T follicular helper cell (primary cell): ENCODE measurements at regions not wholly inside any gene's neighbourhood (a gene's known extent, or its start where the extent isn't known, plus 50 kb on each side); places are given as distances from the start of the nearest gene placed in this dataset.
"Not testable (repeated sequence)": the region's sequence is repeated elsewhere in the genome, so short reads cannot be mapped to it uniquely, and the experiment has no call there.

Experiments
- DNase-seq: peaks from one replicate; pipeline ENCODE4 v3.0.0-alpha.2; 2020; ENCODE audit warnings: low read depth

DNA sequence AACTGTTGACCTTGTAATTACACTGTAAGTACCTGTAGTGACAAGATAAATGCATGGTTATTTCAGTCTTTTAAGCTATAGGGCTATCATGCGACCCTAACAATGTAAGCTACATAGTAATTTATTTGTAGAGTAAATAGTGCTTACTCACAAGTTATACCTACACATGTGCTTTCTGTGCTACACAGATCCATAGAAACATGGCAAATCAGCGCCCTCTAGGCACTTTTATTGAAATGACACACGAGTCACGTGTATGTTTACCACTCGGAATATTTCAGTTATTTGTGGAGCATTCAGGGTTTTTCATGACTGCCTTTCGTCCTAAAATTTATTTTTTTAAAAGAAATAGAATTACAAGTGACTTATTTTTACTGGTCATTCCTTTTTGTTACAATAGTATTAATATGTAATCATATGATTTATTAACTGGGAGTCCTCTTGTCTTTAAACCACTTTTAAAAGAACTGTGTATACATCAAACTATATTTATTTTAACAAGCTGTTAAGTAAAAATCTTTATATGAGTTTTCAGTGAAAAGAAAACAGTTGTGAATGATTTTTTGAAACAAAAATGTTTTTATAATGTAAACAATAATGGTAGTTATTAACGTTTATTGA, 1242.3 kb upstream of the WWC1 start:
- no peak for DNase-seq

DNA sequence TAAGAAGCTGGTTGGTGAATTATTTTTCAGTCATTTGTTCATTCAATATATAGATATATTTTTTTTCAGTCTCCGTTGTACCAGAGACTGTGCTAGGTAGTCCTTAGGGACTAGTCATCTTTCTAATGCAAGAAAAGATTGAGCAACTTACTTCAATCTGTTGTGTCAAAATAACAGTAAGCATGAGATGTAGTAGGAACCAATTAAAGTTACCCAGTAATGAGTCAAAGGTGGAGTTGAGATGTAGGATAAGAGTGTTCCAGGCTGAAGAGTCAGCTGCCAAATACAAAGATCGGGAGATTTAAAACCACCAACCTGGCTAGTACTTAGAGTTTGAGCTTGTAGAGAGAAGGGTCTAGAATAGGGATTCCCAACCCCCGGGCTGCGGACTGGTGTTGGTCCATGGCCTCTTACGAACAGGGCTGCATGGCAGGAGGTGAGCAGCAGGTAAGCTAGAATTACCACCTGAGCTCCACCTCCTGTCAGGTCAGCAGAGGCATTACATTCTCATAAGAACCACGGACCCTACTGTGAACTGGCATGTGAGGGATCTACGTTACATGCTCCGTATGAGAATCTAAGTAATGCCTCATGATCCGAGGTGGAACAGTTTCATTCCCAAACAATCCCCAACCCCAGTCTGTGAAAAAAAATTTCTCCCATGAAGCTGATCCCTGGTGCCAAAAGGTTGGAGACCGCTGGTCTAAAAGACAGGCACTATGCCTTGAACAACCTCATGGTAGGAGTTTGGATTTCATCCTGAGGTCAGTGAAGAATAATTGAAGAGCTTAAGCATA, 1241.5 kb upstream of the WWC1 start:
- DNase-seq = no peak

DNA sequence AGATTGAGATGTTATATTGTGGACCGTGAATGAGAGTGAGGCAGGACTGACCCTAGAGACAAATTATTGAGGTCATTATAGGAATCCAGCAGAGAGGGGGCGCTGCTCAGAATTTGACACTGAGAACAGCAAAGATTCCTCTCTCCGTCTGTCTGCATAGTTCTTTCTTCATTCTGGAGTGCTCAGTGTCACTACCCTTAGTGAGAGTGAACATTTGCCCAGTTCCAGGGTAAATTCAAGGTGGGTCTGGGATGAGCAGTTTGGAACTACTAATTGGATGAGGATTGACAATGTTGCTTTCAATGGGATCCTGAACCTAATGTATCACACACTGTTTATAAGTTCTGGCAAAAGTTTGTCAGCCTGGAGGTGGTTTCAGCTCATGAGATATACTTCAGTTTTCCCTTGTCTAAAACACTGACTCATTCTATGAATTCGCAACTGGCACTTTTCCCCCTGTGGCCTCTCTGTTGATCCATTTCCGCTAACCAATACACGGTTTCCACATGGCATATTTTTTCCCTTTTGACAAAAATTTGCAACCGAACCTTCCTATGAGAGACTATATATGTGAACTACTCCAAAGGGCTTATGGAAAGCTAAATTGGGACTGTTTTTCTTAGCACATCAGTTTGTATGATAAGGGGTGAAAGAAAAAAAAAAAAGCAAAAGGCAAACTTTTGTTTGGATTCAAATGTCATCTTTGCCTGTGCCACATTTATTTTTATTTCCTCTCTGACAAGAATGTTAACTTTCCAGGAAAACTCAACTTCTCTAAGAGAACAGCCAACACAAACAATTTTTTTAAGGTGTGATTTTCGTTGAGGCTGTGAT, 1240.7 kb upstream of the WWC1 start:
- no peak for DNase-seq

DNA sequence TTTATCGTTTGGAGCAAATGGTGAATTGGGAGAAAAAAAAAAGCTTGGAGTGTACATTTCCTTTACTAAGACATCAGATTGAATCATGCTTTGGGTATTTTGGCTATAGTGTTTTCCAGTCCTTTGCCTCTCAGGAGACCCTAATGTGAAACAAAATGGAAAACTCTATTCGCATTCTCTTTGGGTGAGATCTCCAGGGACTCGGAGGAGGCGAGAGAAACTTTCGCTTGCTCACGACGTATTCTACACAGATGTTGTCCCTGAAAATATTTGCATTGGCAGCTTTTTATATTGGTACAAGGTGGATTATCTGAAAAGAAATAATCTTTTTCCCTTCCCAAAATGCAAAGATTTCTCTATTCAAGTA, 1240.1 kb upstream of the WWC1 start:
- DNase-seq = no peak

DNA sequence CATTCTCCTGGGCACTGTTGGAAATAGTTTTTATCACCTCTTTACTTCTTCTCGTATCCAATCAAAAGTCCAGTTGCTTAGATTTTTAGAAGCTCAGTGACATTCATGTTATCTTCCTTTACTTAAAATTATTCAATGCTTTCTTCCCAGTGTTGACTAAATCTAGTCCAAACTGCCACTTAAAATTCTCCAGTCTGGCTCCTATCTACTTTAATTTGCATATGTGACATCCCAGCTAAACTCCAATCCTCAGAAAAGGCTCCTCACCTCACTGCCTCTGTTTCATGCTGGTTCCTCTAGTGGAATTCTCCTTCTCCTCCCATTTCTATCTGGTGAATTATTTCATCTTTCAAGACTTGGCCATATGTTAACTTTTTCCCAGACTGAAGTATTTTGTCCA, 1238.7 kb upstream of the WWC1 start:
- DNase-seq = no peak

DNA sequence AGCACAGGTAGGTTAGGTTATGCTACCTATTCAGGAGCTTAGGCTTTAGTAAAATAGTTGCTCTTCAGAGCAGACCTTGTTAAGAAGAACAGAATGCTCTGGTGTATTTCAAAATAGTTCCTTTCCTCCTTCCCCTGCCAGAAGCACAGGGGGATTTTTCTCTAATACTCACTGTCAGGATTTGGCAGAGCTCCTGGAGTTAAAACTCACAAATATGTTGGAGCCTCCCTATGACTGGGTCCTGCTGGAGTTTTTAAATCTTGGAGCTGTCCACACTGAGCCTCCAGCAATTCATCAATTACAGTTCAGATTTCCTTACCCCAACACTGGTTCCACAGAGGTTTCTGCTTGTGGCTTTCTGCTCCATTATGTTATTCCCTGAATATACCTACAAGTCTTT, 1233.8 kb upstream of the WWC1 start:
- DNase-seq = no peak

DNA sequence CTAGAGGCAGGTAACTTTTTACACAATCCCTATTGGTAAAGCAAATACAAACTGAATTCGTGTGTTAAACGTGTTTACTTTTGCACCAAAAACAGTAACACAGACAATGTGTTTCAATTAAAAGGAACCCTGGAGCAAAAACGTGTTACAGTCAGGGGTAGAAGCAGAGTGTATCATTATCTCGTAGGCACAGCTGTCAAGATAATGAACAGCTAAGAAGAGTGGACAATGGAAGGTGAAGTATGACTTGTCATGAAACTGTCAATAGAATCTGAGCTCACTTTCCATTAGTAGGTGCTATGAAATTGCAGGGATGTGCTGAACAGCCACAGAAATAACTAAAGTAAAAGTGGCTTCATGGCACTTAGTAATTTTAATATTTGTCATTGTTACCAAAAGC, 1229.8 kb upstream of the WWC1 start:
- DNase-seq = no peak

DNA sequence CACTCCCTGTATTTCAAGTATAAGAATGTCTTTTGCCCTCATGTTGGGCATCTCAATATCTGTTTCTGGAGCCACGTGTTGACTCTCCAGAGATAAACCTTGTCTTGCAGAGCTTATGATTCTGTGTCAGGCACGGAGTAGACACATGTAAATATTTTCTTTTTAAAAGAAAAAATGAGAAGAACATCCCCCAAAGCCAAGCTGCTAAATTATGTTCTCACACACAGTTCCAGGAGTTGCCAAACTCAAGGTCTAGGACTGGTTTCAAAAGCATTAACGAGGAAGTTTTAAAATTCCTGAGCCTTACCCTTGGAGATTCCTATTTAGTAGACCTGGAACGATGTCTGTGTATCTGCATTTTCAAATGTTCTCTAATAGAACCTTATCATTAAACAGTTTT, 1228.3 kb upstream of the WWC1 start:
- DNase-seq = no peak

DNA sequence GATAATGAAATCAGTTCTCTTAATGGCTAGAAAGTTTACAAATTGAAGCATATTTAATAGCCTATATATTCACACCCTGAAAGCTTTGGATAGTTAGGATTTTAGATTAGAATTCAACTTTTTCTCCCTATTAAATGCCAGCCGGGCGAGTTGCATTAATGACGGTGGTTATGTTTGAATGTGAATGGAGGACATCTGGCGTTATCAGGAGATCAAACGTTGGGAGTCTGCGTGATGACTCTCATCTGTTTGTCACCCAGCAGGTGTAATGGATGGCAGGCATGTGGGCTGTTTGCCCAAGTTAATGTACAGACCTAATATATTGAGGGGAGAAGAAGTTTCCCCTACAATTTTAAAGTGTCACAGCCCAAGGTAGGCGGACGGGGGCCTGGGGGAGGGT, 1227.7 kb upstream of the WWC1 start:
- DNase-seq = no peak

DNA sequence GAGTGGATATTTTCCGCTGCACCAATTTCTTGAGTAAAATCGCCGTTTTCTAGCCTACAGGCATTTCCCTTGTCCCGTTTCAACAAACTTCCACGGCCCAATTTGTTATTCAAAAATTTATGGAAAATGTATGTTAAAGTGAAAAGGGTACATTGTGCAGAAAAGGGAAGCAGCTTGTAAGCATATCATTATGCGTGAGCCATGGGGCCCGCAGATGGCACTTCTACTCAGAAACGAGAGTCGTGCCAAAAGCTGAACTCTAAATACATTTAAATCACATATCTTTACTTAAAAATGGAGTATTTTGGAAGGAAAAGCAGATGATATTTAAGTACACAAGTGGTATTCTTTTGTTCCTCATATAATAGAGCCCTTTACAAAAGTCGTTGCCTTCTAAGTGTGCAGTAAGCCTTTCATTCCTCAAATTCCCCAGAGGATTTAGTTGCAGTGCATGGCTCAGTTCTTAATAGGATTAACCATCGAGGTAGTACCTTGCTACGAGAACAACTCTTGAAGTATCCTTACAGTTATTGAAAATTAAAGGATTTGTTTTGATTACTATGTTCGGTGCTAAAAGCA, 1227.2 kb upstream of the WWC1 start:
- DNase-seq = no peak

DNA sequence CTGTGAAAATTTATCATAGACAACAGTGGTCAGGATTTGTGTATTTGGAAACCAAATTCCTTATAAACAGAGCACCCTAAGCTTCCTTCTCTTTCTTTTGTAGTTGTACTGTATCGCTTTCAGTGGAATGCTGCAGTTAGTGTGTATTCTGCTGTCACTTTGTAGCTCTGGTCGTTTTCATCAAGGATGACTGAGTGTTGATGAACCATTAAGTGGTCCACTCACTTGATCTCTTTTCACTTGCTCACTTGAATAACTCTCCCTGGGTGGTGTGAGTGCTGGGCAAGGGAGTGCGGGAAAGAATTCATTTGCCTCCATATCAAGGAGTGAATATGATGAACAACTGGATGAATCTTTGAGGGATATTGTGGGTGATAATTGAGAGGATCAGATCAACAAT, 1225.7 kb upstream of the WWC1 start:
- no peak for DNase-seq

DNA sequence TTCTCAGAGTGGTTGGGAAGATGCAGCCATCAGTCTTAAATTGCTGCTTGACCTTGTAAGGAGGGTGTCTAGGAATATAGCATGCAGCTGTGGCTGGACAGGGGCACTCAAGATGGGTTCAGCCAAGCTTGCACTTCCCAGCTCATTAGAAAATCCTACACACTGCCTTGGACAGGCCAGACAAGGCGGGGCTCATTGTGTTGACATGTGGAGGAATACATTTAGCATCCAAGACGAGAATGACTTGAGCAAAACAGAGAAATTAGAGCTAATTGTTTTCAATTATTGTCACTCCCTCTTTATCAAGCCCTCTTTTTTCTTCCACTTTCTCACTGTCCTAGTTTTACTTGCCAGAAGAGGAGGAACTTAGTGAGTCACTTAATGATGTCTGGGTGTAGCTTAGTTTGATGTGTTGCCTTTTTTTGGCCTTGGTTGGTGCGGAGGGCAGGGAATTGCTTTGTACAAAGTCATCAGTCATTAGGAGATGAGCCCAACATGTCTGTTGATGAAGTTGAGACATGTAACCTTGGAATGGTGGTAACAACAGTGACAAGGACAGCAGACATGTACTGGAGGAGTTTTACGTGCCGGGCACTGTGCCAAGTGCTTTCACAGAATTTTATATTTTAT, 1219.3 kb upstream of the WWC1 start:
- no peak for DNase-seq

DNA sequence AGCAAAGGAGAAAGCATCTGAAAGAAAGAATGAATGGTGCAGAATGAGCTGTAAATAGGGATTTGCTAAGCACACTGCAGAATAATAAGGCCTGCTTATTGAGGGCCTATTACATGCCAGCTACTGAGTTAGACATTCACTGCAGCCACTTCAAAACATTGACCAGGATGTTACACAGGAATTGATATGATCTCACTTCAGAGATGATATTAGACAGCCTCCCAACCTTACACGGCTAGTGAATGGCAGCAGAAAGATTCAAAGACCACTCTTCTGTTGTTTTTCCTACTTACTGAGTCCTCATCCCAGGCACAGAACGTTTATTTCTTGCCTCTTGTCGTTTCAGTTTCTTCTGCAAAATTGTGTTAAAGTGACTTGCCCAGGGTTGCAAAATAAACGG, 1209.9 kb upstream of the WWC1 start:
- DNase-seq = no peak

DNA sequence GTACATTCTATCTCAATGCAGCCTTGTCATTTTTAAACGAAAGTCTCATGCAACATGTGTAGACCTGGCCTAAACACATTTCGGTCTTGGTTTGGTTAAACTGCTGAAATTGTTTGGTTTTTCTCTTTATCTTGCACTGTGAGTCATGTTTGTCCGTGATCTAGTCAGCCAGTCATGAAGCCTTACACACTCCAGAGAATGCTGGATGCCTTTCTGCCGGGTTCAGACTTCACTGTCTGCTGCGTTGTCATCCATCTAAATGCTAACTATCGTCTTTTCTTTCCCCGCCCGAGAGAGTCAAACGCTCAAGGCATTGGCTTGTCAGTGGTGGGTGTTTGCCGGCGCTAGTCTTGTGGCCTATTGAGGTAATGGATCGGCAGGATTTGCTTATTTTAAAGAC, 1194.6 kb upstream of the WWC1 start:
- no peak for DNase-seq

DNA sequence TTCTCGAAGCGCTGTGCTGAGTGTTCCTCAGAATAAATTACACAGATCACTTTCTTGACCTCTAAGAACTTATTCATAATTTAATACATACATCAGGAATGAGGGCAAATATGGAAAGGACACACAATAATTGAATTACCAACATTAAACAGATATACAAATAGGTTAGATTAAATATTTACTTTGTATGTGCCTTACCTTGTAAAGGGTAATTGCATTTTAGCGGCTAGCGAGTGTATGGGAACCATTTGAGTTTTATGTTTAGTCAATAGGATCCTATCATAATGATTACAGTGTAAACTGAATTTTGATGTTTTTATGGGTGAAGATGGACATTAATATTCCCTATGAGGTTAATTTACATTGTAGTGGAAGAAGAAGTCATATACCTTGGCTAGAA, 1187.1 kb upstream of the WWC1 start:
- no peak for DNase-seq

DNA sequence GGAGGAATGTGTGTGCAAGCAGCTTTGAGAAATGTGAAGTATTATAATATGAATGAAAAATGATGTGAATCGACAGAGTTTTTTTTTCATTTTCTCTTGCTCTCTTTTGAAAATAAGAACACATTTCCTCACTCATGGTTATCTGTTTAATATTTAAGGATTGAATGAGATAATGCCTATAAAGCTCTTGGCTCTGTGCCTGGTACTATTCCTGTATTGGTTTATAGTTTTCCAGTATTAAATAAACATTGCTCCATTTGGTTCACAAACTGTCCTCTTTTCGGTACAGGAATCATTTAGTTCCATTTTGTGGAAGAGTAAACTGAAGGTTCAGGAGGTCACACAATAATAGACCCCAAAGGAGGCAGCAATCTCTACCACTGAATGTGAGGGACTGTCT, 1185.5 kb upstream of the WWC1 start:
- no peak for DNase-seq

DNA sequence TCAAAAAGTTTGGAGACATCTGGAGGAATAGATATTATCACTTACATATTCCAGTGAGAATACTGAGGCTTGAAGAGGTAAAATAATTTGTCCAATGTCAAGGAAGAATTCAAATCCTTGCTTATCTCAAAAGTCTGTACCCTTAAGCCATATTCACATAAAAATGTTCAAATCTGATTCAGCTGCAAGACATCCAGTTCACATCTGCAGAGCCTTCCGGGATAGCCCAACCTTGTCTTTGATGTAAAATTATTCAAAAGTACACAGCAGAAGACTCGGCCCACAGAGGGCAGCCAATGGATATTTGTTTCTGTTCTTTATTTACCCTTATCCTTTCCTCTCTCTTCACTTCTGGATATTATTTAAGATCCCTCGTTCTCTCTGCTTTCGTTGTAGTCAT, 1183.8 kb upstream of the WWC1 start:
- DNase-seq = no peak

DNA sequence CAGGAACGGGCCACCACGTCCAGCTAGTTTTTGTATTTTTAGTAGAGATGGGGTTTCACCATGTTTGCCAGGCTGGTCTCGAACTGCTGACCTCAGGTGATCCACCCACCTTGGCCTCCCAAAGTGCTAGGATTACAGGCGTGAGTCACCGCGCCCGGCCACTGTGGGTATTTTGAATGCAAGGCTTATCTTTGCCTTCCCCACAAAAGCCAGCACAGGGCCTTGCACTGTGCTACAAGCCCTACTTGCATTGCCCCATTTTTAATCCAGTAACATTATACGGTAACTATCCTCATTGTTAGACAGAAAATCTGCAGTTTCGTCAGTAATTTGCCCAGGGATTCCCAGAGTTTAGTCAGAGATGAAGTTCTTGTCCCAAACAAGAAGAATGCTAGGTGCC, 1183.2 kb upstream of the WWC1 start:
- DNase-seq = not testable (repeated sequence)

DNA sequence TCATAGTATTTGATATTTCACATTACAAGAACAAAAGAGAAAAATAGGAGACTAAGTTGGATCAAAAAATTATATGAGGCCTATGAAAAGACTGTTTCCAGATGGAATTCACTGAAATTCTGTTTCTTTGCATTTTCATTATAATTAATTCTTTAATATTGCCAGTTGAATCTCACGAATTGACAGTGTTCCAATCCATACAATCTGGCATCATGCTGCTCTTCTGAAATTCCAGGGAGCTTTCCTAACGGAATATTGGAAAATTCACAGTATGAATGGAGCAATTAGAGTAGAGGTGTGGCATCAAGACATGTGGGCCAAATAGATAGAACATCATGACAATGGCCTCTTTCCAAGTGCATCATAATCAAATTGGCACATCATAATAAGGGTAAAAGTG, 1178.9 kb upstream of the WWC1 start:
- no peak for DNase-seq

DNA sequence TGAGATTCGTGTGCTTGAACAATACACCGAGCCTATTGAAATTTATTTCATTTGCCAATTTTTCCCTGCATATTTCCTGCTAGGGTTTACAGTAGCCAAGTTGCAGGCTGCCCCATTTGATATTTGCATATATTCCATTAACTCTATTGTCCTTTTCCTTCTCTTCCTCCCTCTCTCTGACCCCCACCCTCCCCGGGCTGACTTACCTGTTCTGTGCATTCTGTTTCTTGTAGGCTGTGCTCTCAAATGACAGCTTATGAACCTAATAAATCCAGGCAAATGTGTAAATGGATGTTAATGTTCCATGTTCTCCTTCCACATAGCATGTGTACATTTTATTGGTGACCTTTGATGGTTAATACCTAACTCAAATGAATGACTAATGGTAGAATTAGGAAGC, 1169.2 kb upstream of the WWC1 start:
- no peak for DNase-seq

DNA sequence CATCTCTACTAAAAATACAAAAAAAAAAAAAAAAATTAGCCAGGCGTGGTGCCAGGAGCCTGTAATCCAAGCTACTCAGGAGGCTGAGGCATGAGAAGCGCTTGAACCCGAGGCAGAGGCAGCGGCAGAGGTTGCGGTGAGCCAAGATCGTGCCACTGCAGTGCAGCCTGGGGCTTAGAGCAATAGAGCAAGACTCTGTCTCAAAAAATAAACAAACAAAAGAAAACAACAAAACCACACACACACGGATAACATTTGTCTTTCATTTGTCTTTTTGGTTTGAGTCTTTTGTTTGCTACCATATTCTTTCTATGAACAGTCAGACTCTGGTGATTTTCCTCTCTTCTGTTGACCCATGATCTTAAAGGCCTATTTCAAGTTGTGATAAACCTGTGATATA, 1168.3 kb upstream of the WWC1 start:
- DNase-seq = no peak

DNA sequence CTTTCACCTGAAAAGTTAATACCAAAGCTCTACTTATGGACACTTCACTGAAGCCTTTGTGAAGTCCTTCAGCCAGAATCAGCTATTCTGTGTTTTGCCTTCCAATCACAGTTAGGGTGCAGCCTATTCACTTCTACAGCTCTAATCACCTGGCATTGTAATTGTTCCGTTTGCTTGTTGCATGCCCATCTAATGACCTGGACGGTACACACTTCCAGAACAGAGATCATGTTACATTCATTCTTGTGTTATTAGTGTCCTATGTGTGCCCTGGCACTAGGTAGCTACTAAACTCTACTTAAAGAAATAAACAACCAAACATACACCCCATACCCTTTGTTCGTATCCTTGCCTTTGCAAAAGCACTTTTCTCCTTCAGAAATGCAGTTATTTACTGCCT, 1162.9 kb upstream of the WWC1 start:
- DNase-seq = no peak
